ENCODE measurements at regions not wholly inside any gene's neighbourhood (a gene's known extent, or its start where the extent isn't known, plus 50 kb on each side); places are given as distances from the start of the nearest gene placed in this dataset.
"Not testable (repeated sequence)": the region's sequence is repeated elsewhere in the genome, so short reads cannot be mapped to it uniquely, and the experiment has no call there.

GRCh38 chr3:157582637-157582973 lies 79.4 kb upstream of the VEPH1 start:
- DNase-seq (ENCODE audit: low read depth): no peak
- H3K4me3 ChIP-seq (ENCODE audit: low read depth, low read length): no peak overlapping the region
- TF ChIP-seq, protein P1, sequence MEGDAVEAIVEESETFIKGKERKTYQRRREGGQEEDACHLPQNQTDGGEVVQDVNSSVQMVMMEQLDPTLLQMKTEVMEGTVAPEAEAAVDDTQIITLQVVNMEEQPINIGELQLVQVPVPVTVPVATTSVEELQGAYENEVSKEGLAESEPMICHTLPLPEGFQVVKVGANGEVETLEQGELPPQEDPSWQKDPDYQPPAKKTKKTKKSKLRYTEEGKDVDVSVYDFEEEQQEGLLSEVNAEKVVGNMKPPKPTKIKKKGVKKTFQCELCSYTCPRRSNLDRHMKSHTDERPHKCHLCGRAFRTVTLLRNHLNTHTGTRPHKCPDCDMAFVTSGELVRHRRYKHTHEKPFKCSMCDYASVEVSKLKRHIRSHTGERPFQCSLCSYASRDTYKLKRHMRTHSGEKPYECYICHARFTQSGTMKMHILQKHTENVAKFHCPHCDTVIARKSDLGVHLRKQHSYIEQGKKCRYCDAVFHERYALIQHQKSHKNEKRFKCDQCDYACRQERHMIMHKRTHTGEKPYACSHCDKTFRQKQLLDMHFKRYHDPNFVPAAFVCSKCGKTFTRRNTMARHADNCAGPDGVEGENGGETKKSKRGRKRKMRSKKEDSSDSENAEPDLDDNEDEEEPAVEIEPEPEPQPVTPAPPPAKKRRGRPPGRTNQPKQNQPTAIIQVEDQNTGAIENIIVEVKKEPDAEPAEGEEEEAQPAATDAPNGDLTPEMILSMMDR (IDR thresholded peaks at IDR 0.05; ENCODE audit: insufficient read depth, low read depth, low read length): no peak

DNA sequence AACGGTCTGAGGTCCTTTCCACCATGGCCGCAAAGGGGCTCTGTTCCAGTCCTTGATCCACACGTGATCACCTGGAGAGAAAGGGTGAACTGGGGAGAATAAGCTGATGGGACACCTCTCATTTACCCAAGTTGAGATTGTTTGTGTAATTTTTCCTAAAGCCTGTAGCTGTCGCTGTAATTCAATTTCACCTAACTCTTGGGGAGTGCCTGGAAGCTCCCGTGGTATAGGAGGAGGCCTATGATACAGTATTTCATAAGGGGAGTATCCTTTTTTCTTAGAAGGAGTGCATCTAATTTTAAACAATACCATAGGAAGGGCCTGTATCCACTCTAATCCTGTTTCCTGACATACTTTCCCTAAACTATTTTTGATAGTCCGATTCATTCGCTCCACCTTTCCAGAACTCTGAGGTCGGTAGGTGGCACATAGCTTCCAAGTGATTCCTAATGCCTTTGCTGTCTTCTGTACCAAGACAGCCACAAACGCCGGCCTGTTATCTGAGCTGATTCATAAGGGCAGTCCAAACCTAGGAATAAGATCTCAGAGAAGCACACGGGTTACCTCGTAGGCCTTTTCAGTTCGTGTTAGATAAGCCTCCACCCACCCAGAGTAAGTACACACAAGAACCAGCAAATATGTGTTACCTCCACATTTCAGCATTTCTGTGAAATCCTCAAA lies 78.9 kb upstream of the VEPH1 start:
- not testable (repeated sequence) for H3K4me3 ChIP-seq (ENCODE audit: low read depth, low read length)
- peak; percentile 25 for DNase-seq (ENCODE audit: low read depth)

- TF ChIP-seq, protein P1 (IDR thresholded peaks at IDR 0.05; ENCODE audit: insufficient read depth, low read depth, low read length): no peak
- DNase-seq (ENCODE audit: low read depth): peak; percentile 11
- no peak overlapping the region for H3K4me3 ChIP-seq (ENCODE audit: low read depth, low read length)
These were observed 78.2 kb upstream of the VEPH1 start for GRCh38 chr3:157581371-157581770.

DNA sequence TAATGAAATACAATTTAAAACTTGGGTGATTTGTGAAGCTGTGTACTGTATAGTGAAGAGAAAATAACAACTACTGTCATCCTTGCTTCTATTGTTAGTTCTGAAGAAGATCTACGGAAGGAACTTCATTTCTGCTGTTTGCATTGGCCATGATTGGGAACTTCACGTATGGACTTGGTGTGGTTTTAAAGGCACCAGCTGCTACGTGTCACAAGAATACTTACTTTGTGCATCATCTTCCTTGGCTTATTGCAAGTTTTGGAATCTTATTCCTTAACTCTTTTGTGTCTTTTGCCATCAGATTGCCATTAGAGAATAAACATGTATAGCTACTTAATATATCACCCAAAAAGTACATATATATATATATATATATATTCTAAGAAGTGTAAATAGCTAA lies 75.0 kb upstream of the VEPH1 start:
- DNase-seq (ENCODE audit: low read depth): no peak
- TF ChIP-seq, protein P1 (IDR thresholded peaks at IDR 0.05; ENCODE audit: insufficient read depth, low read depth, low read length): no peak
- H3K4me3 ChIP-seq (ENCODE audit: low read depth, low read length): no peak overlapping the region

GRCh38 chr3:157574531-157574930 lies 71.3 kb upstream of the VEPH1 start:
- TF ChIP-seq, protein P1 (IDR thresholded peaks at IDR 0.05; ENCODE audit: insufficient read depth, low read depth, low read length): no peak
- no peak overlapping the region for H3K4me3 ChIP-seq (ENCODE audit: low read depth, low read length)
- peak; percentile 7 for DNase-seq (ENCODE audit: low read depth)

DNA sequence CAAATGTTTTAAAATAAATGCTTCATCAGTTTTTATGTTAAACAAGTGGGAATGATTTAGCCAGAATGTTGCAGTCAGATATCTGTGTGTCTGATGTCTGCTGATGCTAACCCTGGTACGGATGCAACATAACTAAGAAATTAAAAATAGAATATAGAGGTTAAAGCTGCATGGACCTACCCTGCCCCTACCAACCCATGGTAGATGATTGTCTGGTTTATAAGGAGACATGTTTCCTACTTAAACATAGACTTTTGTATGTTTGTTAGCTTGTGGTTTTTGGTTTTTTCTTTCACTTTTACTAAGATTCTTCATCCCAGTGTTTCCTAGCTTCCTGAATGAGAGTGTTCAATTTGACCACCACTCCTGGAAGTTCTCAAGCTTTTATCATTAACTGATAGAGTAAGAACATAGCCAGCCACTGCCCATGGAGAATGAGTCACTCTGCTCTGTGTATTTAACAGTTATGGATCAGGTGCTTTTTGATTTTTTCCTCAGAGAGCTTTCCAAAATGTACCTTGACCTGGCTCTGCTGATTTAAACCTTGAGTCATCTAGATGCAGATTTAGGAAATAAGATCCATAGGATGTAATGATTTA lies 70.7 kb upstream of the VEPH1 start:
- TF ChIP-seq, protein P1 (IDR thresholded peaks at IDR 0.05; ENCODE audit: insufficient read depth, low read depth, low read length): no peak
- no peak overlapping the region for H3K4me3 ChIP-seq (ENCODE audit: low read depth, low read length)
- DNase-seq (ENCODE audit: low read depth): peak; percentile 71

- TF ChIP-seq, protein P1 (IDR thresholded peaks at IDR 0.05; ENCODE audit: insufficient read depth, low read depth, low read length): no peak
- peak; percentile 91 for DNase-seq (ENCODE audit: low read depth)
- no peak overlapping the region for H3K4me3 ChIP-seq (ENCODE audit: low read depth, low read length)
These were observed 70.1 kb upstream of the VEPH1 start for GRCh38 chr3:157573281-157573680.

Measured in fibroblast of villous mesenchyme (primary cell).